ENCODE measurements at regions not wholly inside any gene's neighbourhood (a gene's known extent, or its start where the extent isn't known, plus 50 kb on each side); places are given as distances from the start of the nearest gene placed in this dataset.

DNA sequence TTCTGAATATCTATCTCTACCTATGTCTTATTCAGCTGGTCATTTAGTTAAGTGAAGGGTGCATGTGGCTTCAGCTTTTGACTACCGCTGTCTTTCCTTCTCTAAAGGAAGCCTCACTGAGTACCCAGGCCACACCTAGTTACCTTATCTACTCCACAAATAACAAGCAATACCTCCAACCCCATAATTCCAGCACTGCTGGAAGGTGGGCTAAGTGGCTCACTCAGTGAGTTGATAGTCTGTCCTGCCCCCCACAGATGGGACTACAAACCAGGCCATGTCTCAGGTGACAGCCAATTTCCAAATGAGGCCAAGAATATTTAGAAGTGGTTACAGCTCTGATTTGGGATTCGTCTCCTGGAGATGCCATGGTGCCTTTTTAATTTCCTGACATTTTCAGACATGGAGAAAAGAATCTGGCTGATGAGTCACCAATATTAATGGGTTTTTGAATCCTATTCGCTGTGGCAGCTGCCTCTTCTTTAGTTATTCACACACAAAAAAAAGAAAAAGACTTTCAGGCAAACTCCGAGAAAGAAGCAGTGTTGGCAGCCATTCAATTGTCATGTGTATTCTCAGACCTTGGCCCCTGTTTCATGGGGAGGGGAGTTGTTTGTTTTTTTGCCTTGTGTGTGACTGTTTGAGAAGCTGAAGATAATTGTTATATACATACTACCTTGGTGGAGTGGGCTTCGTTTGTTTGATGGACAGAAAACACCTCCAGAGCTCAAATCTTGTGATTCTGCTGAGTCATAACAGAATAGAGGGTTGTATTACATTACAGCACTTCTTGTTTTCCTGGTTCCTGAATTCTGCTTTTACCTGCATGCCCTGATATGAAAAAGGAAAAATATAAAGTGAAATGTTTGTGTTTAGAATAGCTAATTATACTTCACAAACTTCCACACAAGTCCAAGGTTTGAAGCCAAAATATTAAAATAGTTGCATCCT, 64.2 kb downstream of the SCG2 start:
- DNase-seq: no peak
- intact Hi-C loops (cut with micrococcal nuclease; ENCODE audit: unreplicated experiment): no loop called here
- no TSS peak for BruUV-seq (replicated peaks)
- Histone ChIP-seq H3K4me3 (ENCODE audit: low read depth, low read length) (no peak overlapping the region), H3K4me1 (no peaks in the 10 kb centered on the region), H3K36me3 (ENCODE audit: control insufficient read depth, insufficient read depth, low read length) (no peaks in the 10 kb centered on the region), H3K9me3 (no peaks in the 10 kb centered on the region), H3K27me3 (replicated peaks; ENCODE audit: control insufficient read depth, insufficient read depth, low read length) (no peaks in the 10 kb centered on the region)
- Mint-ChIP-seq H3K4me1 (ENCODE audit: low read depth, unreplicated experiment) (no peaks in the 10 kb centered on the region), H3K4me3 (ENCODE audit: unreplicated experiment) (no peak overlapping the region), H3K27me3 (ENCODE audit: insufficient read depth, unreplicated experiment) (peaks cover 11% of the 10 kb centered on the region), H3K36me3 (ENCODE audit: insufficient read depth, unreplicated experiment) (no peaks in the 10 kb centered on the region), H3K27ac (ENCODE audit: unreplicated experiment) (no peak overlapping the region), H3K9me3 (ENCODE audit: unreplicated experiment) (no peaks in the 10 kb centered on the region)
- ChIA-PET POLR2A (no interaction called here), CTCF (no interaction called here)
- TF ChIP-seq, protein P1, sequence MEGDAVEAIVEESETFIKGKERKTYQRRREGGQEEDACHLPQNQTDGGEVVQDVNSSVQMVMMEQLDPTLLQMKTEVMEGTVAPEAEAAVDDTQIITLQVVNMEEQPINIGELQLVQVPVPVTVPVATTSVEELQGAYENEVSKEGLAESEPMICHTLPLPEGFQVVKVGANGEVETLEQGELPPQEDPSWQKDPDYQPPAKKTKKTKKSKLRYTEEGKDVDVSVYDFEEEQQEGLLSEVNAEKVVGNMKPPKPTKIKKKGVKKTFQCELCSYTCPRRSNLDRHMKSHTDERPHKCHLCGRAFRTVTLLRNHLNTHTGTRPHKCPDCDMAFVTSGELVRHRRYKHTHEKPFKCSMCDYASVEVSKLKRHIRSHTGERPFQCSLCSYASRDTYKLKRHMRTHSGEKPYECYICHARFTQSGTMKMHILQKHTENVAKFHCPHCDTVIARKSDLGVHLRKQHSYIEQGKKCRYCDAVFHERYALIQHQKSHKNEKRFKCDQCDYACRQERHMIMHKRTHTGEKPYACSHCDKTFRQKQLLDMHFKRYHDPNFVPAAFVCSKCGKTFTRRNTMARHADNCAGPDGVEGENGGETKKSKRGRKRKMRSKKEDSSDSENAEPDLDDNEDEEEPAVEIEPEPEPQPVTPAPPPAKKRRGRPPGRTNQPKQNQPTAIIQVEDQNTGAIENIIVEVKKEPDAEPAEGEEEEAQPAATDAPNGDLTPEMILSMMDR (IDR thresholded peaks at IDR 0.05; ENCODE audit: insufficient read depth in 1 of 2, low read depth in 1 of 2, low read length in 1 of 2, severe bottlenecking in 1 of 2, unreplicated experiment in 1 of 2): no peak

DNA sequence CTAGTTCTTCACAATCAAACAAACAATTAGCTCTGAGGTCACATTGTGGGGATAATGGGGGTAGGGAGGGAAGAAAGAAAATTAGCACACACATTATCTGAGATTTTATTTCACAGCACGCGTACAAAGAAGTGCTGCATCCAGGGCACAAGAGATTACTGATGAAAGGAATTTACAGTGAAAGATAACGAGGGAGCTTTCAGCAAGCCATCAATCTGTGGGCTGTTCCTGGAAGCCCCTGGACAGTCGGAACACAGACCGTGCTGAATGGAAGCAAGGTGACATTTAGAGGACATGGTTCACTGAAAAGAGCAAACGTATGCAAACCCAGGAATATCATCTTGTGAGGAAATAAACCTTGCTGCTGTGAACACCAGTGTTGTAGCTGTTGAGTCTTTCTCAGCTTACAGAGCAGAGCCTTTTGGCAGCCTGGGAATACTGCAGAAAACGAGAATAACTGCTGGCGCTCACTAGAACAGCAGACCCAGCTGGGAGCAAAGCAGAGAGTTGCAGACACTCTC, 63.2 kb downstream of the SCG2 start:
- H3K27me3 Mint-ChIP-seq (ENCODE audit: insufficient read depth, unreplicated experiment): peaks cover 11% of the 10 kb centered on the region
- intact Hi-C loops (cut with micrococcal nuclease; ENCODE audit: unreplicated experiment): no loop called here

DNA sequence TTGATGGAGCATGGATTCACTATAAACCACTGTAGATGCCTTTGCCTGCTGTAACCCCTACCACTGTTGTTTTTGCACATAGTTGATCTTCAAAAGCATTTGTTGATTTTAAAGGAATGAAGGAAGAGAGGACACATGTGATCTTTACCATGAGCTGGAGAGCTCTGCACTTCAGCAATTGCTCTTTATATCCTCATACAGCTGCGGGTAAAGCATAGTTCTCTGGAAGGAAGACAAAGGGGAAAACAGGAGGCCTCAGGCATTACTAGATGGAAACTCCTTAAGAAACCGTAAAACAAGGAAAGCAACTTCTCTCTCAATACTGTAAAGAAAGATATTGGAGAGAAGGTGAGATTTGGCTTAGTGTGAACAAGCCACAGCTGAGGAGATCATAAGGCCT, 60.6 kb downstream of the SCG2 start:
- POLR2A ChIA-PET: no interaction called here
- no peak overlapping the region for H3K4me3 ChIP-seq (ENCODE audit: low read depth, low read length)
- no peak for DNase-seq

More for the DNA sequence above, 63.2 kb downstream of the SCG2 start:
- H3K9me3 Mint-ChIP-seq (ENCODE audit: unreplicated experiment): no peaks in the 10 kb centered on the region
- no peaks in the 10 kb centered on the region for H3K4me1 ChIP-seq
- no peak overlapping the region for H3K4me3 Mint-ChIP-seq (ENCODE audit: unreplicated experiment)
- BruUV-seq (replicated peaks): no TSS peak
- H3K4me1 Mint-ChIP-seq (ENCODE audit: low read depth, unreplicated experiment): no peaks in the 10 kb centered on the region
- H3K4me3 ChIP-seq (ENCODE audit: low read depth, low read length): no peak overlapping the region
- TF ChIP-seq, protein P1 (IDR thresholded peaks at IDR 0.05; ENCODE audit: insufficient read depth in 1 of 2, low read depth in 1 of 2, low read length in 1 of 2, severe bottlenecking in 1 of 2, unreplicated experiment in 1 of 2): no peak
- ChIA-PET CTCF (no interaction called here), POLR2A (no interaction called here)
- no peaks in the 10 kb centered on the region for H3K9me3 ChIP-seq
- no peaks in the 10 kb centered on the region for H3K27me3 ChIP-seq (replicated peaks; ENCODE audit: control insufficient read depth, insufficient read depth, low read length)
- H3K36me3 Mint-ChIP-seq (ENCODE audit: insufficient read depth, unreplicated experiment): no peaks in the 10 kb centered on the region
- no peak overlapping the region for H3K27ac Mint-ChIP-seq (ENCODE audit: unreplicated experiment)
- DNase-seq: no peak
- H3K36me3 ChIP-seq (ENCODE audit: control insufficient read depth, insufficient read depth, low read length): no peaks in the 10 kb centered on the region

More for the DNA sequence above, 60.6 kb downstream of the SCG2 start:
- Mint-ChIP-seq H3K27me3 (ENCODE audit: insufficient read depth, unreplicated experiment) (peaks cover 6% of the 10 kb centered on the region), H3K36me3 (ENCODE audit: insufficient read depth, unreplicated experiment) (no peaks in the 10 kb centered on the region), H3K9me3 (ENCODE audit: unreplicated experiment) (no peaks in the 10 kb centered on the region), H3K4me1 (ENCODE audit: low read depth, unreplicated experiment) (no peaks in the 10 kb centered on the region), H3K27ac (ENCODE audit: unreplicated experiment) (no peak overlapping the region), H3K4me3 (ENCODE audit: unreplicated experiment) (no peak overlapping the region)
- TF ChIP-seq, protein P1 (IDR thresholded peaks at IDR 0.05; ENCODE audit: insufficient read depth in 1 of 2, low read depth in 1 of 2, low read length in 1 of 2, severe bottlenecking in 1 of 2, unreplicated experiment in 1 of 2): no peak
- Histone ChIP-seq H3K36me3 (ENCODE audit: control insufficient read depth, insufficient read depth, low read length) (no peaks in the 10 kb centered on the region), H3K4me1 (no peaks in the 10 kb centered on the region), H3K9me3 (no peaks in the 10 kb centered on the region), H3K27me3 (replicated peaks; ENCODE audit: control insufficient read depth, insufficient read depth, low read length) (no peaks in the 10 kb centered on the region)
- intact Hi-C loops (cut with micrococcal nuclease; ENCODE audit: unreplicated experiment): no loop called here
- CTCF ChIA-PET: no interaction called here
- BruUV-seq (replicated peaks): no TSS peak

Data from Caco-2 (cell line).